ENCODE measurements at regions not wholly inside any gene's neighbourhood (a gene's known extent, or its start where the extent isn't known, plus 50 kb on each side); places are given as distances from the start of the nearest gene placed in this dataset.

- TF ChIP-seq BHLHE40 (IDR thresholded peaks at IDR 0.05; ENCODE audit: borderline replicate concordance in 1 of 2, low read depth in 2 of 2, low read length in 1 of 2), result no peak
Measured at GRCh38 chr9:18235181-18235908, 238.6 kb upstream of the ADAMTSL1 start (continued).

GRCh38 chr9:18236336-18236735, 237.6 kb upstream of the ADAMTSL1 start:
- H3K9me3 ChIP-seq (replicated peaks; ENCODE audit: control insufficient read depth, insufficient read depth, low read length), result no peaks in the 10 kb centered on the region
- intact Hi-C loops (cut with micrococcal nuclease; ENCODE audit: unreplicated experiment) (no loop called here), in situ Hi-C loops (cut with MboI) (no loop called here)
- no peak for FAIRE-seq
- no peak for DNase-seq (ENCODE audit: low read depth, low spot score)
- TF ChIP-seq, protein P1, sequence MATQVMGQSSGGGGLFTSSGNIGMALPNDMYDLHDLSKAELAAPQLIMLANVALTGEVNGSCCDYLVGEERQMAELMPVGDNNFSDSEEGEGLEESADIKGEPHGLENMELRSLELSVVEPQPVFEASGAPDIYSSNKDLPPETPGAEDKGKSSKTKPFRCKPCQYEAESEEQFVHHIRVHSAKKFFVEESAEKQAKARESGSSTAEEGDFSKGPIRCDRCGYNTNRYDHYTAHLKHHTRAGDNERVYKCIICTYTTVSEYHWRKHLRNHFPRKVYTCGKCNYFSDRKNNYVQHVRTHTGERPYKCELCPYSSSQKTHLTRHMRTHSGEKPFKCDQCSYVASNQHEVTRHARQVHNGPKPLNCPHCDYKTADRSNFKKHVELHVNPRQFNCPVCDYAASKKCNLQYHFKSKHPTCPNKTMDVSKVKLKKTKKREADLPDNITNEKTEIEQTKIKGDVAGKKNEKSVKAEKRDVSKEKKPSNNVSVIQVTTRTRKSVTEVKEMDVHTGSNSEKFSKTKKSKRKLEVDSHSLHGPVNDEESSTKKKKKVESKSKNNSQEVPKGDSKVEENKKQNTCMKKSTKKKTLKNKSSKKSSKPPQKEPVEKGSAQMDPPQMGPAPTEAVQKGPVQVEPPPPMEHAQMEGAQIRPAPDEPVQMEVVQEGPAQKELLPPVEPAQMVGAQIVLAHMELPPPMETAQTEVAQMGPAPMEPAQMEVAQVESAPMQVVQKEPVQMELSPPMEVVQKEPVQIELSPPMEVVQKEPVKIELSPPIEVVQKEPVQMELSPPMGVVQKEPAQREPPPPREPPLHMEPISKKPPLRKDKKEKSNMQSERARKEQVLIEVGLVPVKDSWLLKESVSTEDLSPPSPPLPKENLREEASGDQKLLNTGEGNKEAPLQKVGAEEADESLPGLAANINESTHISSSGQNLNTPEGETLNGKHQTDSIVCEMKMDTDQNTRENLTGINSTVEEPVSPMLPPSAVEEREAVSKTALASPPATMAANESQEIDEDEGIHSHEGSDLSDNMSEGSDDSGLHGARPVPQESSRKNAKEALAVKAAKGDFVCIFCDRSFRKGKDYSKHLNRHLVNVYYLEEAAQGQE (IDR thresholded peaks at IDR 0.05; ENCODE audit: low read depth, low read length), result no peak
- TF ChIP-seq ZNF622 (IDR thresholded peaks at IDR 0.05), result no peak
- H2AFZ ChIP-seq (ENCODE audit: control insufficient read depth, low read depth, low read length), result no peak overlapping the region
- H4K20me1 ChIP-seq (ENCODE audit: control insufficient read depth, insufficient read depth), result no peaks in the 10 kb centered on the region
- no peaks in the 10 kb centered on the region for H3K27me3 ChIP-seq (replicated peaks in 1 of 2; ENCODE audit: control insufficient read depth in 2 of 2, insufficient read depth in 2 of 2, low read length in 1 of 2)
- BruUV-seq (replicated peaks), result no TSS peak
- H3K9ac ChIP-seq (ENCODE audit: control insufficient read depth, insufficient read depth, low read length), result no peak overlapping the region
- H3K27ac ChIP-seq (ENCODE audit: control insufficient read depth, insufficient read depth), result no peak overlapping the region
- no peaks in the 10 kb centered on the region for H3K4me1 ChIP-seq (ENCODE audit: control insufficient read depth, insufficient read depth, low read length)
- no peak overlapping the region for H3K4me3 ChIP-seq
- ChIA-PET CTCF (interaction anchor here (0.9 to 1.3 kb wide), 2 partner anchors 18 to 23 kb away, joined by 3 to 5 read pairs; no protein-coding TSS in a partner anchor), POLR2A (no interaction called here), RAD21 (ENCODE audit: unreplicated experiment) (no interaction called here), SMC1A (ENCODE audit: uncharacterized antibody, unreplicated experiment) (interaction anchor here (0.6 to 1.4 kb wide), 4 partner anchors 9 to 425 kb away, joined by 3 to 6 read pairs (median 3); no protein-coding TSS in a partner anchor)
- no peak for ATAC-seq
- WGBS (ENCODE audit: insufficient coverage, insufficient replicate concordance, low lambda C conversion rate, missing lambda C conversion rate), result 51% methylated on average over 3 of the region's 3 CpGs
- H3K4me2 ChIP-seq (ENCODE audit: control insufficient read depth, insufficient read depth), result no peak overlapping the region
- no peaks in the 10 kb centered on the region for H3K36me3 ChIP-seq (ENCODE audit: control insufficient read depth in 2 of 2, insufficient read depth in 2 of 2, low read length in 1 of 2)
- H3K79me2 ChIP-seq (ENCODE audit: control insufficient read depth, insufficient read depth, low read length), result no peaks in the 10 kb centered on the region
